Peyer's patch (tissue), 4 donors: ENCODE measurements at regions not wholly inside any gene's neighbourhood (a gene's known extent, or its start where the extent isn't known, plus 50 kb on each side); places are given as distances from the start of the nearest gene placed in this dataset.

ENCODE experiments used
- POLR2A ChIP-seq, 2 donors: fragments of 450-650 bp; IDR thresholded peaks; one replicate each; pipeline ENCODE4 v1.5.1; 2017; ENCODE audit warnings: antibody characterized with exemption in 2 of 2, mild to moderate bottlenecking in 2 of 2, moderate library complexity in 2 of 2
- TF ChIP-seq, protein P1 (sequence below), 6 experiments: fragments of 450-650 bp in 4 of 6; fragments of 200-600 bp in 2 of 6; sonication (generic) in 1 of 6; IDR thresholded peaks; one replicate each; pipeline ENCODE4 v1.5.1; 2017 to 2019; ENCODE audit warnings: antibody characterized with exemption in 6 of 6, mild to moderate bottlenecking in 3 of 6, moderate library complexity in 1 of 6

DNA sequence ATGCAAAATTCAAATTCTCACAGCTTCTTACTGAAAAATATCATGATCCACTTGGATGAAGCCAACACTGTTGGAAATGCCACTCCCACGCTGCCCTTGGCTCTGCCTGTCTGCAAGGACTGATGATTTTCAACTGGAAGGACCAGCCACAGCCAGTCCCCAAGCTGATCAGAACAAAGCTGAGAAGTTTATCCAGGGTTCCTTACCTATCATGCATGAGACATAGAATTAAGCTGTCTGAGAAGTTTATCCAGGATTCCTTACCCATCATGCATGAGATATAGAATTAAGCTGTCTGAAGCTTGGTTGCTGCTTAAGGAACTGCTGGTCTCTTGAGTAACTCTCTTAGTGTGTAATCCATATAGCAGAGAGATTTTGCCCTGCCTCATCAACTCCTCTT, 159.8 kb upstream of the TMEM260 start:
- TF ChIP-seq, protein P1, sequence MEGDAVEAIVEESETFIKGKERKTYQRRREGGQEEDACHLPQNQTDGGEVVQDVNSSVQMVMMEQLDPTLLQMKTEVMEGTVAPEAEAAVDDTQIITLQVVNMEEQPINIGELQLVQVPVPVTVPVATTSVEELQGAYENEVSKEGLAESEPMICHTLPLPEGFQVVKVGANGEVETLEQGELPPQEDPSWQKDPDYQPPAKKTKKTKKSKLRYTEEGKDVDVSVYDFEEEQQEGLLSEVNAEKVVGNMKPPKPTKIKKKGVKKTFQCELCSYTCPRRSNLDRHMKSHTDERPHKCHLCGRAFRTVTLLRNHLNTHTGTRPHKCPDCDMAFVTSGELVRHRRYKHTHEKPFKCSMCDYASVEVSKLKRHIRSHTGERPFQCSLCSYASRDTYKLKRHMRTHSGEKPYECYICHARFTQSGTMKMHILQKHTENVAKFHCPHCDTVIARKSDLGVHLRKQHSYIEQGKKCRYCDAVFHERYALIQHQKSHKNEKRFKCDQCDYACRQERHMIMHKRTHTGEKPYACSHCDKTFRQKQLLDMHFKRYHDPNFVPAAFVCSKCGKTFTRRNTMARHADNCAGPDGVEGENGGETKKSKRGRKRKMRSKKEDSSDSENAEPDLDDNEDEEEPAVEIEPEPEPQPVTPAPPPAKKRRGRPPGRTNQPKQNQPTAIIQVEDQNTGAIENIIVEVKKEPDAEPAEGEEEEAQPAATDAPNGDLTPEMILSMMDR (IDR thresholded peaks at IDR 0.05): no peak
- TF ChIP-seq POLR2A (IDR thresholded peaks at IDR 0.05): no peak
